NCI-H2196 treated with DMSO at 0.1 percent for 48 hours (cell line): ENCODE measurements at regions not wholly inside any gene's neighbourhood (a gene's known extent, or its start where the extent isn't known, plus 50 kb on each side); places are given as distances from the start of the nearest gene placed in this dataset.

Experiments used
- DNase-seq: peaks from one replicate; lab custom pipeline; 2025; ENCODE audit not compliant: unreplicated experiment; lab: John Stamatoyannopoulos, UW

DNA sequence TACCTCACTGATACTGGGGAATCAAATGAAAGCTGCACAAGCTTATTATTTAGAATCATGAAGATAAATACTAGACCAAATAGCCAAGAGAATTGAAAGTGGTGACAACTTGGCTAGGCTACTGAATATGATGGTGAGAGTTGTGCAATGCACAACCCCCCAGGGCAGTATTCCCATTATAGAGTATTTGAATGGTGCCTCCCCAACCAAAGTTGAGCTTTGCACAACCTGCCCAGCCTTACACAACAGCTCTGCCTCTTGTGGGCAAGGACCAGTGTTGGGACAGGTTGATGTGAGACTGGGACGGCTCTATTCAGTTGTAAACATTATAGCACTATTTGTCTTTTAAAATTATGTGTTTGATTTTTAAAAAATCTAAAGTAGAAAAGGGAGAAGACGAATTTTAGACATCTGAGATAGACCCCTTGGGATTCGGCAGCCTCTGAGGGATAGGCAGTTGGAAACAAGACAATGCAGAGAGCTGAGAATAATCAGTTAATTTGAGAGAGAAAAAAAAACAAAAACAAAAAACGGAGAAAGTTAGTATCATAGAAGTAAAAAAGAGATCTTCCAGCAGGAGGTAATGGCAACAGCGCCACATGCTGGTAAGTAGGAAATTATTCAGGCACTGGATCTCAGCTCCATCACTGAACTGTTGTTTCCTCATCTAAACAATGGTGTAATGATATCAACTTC is 91.0 kb upstream of the KCNA3 start:
- peak; percentile 65 for DNase-seq

- no peak for DNase-seq
These were observed 88.4 kb upstream of the KCNA3 start for GRCh38 chr1:110763149-110763548.

GRCh38 chr1:110760321-110760720 is 85.6 kb upstream of the KCNA3 start:
- no peak for DNase-seq

DNA sequence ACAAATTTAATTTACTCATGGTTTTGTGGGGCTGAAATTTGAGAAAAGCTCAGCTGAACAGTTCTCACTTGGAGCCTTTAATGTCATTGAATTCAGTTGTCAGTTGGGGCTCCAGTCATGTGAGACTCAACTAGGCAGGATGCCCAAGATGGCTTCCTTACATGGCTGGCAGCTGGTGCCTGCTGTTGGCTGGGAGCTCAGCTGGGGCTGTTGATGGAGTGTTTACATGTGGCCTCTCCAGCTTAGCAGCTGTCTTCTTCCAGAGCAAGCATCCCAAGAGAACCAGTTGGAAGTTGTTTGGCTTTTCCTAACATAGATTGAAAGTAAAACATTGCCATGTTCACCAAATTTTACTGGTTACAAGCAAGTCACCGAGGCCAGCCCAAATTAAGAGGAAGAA is 81.8 kb upstream of the KCNA3 start:
- DNase-seq: peak; percentile 77

GRCh38 chr1:110752941-110753725 is 78.4 kb upstream of the KCNA3 start:
- no peak for DNase-seq

GRCh38 chr1:110750562-110750961 is 75.8 kb upstream of the KCNA3 start:
- no peak for DNase-seq

GRCh38 chr1:110749960-110750359 is 75.2 kb upstream of the KCNA3 start:
- DNase-seq: no peak

- no peak for DNase-seq
These were observed 72.0 kb upstream of the KCNA3 start for GRCh38 chr1:110746644-110747259.

- no peak for DNase-seq
These were observed 68.7 kb upstream of the KCNA3 start for GRCh38 chr1:110743397-110743796.

GRCh38 chr1:110736900-110737605 is 62.3 kb upstream of the KCNA3 start:
- DNase-seq: peak; percentile 46

GRCh38 chr1:110734133-110734680 is 59.5 kb upstream of the KCNA3 start:
- DNase-seq: no peak

DNA sequence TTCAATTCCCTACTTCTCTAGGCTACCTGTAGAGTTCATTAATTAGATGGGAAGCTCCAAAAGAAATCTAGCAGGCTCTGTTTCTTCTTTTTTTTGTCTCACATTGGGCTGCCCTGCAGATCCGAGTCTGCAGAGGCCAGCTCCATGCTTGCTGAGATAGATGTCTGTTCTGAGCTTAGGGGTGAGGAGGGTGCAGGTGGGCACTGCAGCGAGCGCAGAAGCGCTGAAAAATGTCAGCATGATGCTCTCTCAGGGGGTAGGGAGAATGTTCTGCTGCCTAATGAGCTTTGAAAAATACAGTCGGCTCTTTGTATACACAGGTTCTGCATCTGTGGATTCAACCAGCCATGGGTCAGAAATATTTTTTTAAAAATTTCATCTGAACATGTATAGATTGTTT is 56.8 kb upstream of the KCNA3 start:
- DNase-seq: no peak

DNA sequence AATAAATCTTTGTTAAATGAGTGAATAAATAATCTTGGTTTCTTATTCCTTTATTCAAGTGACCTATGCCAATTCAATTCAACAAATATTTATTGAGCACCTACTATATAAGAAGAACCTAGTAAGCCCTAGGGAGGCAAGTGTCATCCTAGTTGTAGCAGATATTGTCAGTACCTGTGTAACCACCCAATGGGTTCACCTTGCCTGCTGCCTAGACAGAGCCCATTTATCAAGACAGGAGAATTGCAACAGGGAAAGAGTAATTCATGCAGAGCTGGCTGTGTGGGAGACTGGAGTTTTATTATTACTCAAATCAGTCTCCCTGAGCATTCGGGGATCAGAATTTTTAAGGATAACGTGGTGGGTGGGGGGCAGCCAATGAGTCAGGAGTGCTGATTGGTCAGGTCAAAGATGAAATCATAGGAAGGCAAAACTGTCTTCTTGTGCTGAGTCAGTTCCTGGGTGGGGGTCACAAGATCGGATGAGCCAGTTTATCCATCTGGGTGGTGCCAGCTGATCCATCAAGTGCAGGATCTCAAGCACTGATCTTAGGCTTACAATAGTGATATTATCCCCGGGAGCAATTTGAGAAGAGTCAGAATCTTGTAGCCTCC is 53.8 kb upstream of the KCNA3 start:
- no peak for DNase-seq

DNA sequence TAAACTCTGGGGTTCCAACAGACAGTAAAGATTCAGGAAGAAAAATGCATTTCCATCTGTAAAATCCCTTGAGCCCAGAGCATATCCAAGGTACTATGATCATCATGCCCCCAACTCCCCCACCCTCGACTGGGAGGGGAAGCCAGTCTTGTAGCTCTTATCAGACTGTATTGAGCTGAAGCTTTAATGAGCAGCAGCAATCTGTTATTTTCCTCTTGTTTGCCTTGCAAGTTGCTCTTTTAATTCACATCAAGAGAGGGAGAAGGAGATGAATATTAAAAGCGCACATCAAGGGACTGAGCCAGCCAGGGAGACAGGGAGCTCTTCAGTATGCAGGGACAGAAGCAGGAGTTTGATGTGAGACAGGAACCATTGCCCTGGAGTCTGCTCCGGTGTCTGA is 52.5 kb upstream of the KCNA3 start:
- no peak for DNase-seq

GRCh38 chr1:110726755-110727154 is 52.0 kb upstream of the KCNA3 start:
- no peak for DNase-seq
